ENCODE measurements at regions not wholly inside any gene's neighbourhood (a gene's known extent, or its start where the extent isn't known, plus 50 kb on each side); places are given as distances from the start of the nearest gene placed in this dataset.

DNA sequence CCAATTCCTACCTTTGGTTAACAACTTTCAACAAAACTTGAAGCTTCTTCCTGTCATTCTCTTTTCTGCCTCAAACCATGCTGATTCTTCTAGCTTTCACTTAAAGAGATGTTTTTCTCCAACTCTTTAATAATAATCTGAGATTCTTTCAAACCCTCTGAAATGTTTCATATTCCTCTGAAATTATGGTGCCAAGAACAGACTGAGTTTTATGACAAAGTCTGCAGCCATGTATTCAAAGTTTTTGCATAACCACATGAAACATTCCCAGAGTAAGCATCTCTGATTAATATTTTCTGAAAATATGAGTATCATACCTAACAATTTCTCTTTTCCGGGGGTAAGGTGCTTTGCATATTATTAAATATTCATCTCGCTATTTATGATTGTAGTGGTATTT is 59.1 kb upstream of the DCN start:
- DNase-seq, result no peak
- Histone ChIP-seq H3K4me3 (ENCODE audit: insufficient read depth, low read depth, low read length) (no peak overlapping the region), H3K36me3 (replicated peaks; ENCODE audit: control insufficient read depth, insufficient read depth, low read length) (no peaks in the 10 kb centered on the region), H3K27me3 (ENCODE audit: control insufficient read depth, insufficient read depth, low read length) (no peaks in the 10 kb centered on the region)

DNA sequence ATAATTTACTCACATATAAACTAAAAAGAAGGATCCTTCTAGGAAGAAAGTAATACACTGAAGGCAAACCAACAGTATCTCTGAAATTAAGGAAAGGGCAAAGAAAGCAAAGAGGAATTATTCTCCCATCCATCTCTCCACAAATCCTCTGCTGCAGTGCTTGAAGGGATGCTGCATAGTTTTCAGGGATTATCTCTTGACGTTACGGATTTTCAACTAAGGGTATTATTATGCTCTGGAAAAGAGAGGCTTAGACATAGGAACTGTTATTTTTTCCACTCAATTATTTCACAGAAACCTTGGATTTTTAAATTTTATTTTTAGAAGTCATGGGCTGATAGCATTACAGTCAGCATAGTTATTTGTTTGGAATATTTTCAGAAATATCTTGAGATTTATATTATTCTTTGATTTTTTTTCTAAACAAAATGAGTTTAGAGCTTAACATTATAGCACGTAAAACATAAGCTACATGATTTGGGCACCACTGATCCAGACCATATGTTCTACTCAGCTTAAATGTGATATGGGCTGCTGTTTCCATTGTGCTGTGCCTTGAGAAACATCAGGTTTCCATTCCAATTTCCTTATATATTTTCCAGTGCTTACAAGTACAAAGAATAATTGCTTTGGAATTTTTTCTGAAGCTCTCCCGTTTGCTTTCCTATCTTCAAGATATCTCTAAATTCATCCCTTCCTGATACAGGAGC is 57.9 kb upstream of the DCN start:
- no peak for DNase-seq
- no peaks in the 10 kb centered on the region for H3K27me3 ChIP-seq (ENCODE audit: control insufficient read depth, insufficient read depth, low read length)
- no peaks in the 10 kb centered on the region for H3K36me3 ChIP-seq (replicated peaks; ENCODE audit: control insufficient read depth, insufficient read depth, low read length)
- no peak overlapping the region for H3K4me3 ChIP-seq (ENCODE audit: insufficient read depth, low read depth, low read length)

DNA sequence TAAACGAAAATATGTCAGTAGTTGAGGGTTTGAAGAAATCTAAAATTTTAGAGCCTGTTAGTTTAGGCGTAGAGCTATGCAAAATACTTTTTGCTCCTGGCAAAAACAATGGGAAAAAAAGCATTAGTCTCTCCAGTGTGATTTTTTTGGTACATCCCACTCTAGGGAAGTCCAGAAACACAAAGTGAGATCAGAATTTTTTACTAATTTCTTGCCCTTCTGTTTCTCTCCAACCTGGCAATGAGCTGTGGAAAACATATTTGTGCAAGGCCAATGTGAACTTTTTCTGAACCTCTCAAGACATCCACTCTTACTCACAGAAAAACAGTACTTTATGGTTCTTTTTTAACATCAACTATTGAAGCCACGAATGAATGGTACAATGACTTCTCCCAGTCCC is 56.9 kb upstream of the DCN start:
- Histone ChIP-seq H3K27me3 (ENCODE audit: control insufficient read depth, insufficient read depth, low read length) (no peaks in the 10 kb centered on the region), H3K4me3 (ENCODE audit: insufficient read depth, low read depth, low read length) (no peak overlapping the region), H3K36me3 (replicated peaks; ENCODE audit: control insufficient read depth, insufficient read depth, low read length) (no peaks in the 10 kb centered on the region)
- no peak for DNase-seq

Measured in H7 (cell line).